HCT116 (cell line): ENCODE measurements at regions not wholly inside any gene's neighbourhood (a gene's known extent, or its start where the extent isn't known, plus 50 kb on each side); places are given as distances from the start of the nearest gene placed in this dataset.

Experiments
- ATAC-seq: fragments of 200-7000 bp; cut with Tn5 transposase; 2 replicates; pipeline ENCODE4 v1.9.1; 2020; ENCODE audit warnings: mild to moderate bottlenecking, moderate library complexity
- BruUV-seq: library from RNA; stranded (reverse); fragments of 400-500 nt; replicated peaks from 2 replicates; lab custom pipeline; 2021; lab: Mats Ljungman, UMichigan
- CTCF ChIA-PET: fragments of 300-600 bp; sonication (Branson Sonifier 250); formaldehyde crosslinking; loops from one replicate; lab custom pipeline; 2021; ENCODE audit warnings: antibody characterized with exemption; lab: Charles Lee
- POLR2A ChIA-PET: fragments of 300-600, 350-600 bp; sonication (Branson Sonifier 250); formaldehyde crosslinking; loops from one replicate; lab custom pipeline; 2021; ENCODE audit warnings: antibody characterized with exemption; lab: Charles Lee
- RAD21 ChIA-PET, 2 experiments: fragments of 300-600 bp; sonication (Branson Sonifier 250); formaldehyde crosslinking; loops; one replicate each; lab custom pipeline; 2023; ENCODE audit warnings: low total read pairs in 2 of 2; ENCODE audit not compliant: uncharacterized antibody in 2 of 2, unreplicated experiment in 2 of 2, low non-redundant PET in 1 of 2; lab: Charles Lee
- DNase-seq: peaks from one replicate; pipeline ENCODE4 v3.0.0-alpha.2; 2010; ENCODE audit warnings: low read depth, low spot score
- H2AFZ ChIP-seq: fragments of 200-600 bp; shearing (Covaris generic), sonication (generic); 2 replicates; pipeline ENCODE4 v1.6.1; 2017; ENCODE audit warnings: low read depth, mixed run types, mixed read lengths, antibody characterized with exemption, low read length; ENCODE audit not compliant: poor library complexity, severe bottlenecking
- H3K27ac ChIP-seq: 2 replicates; pipeline ENCODE4 v1.5.1; 2012; ENCODE audit warnings: low read depth, low read length
- H3K27me3 ChIP-seq: fragments of 200-600 bp; sonication (generic); 2 replicates; pipeline ENCODE4 v1.6.1; 2016; ENCODE audit warnings: mixed run types, low read length, mixed read lengths; ENCODE audit not compliant: insufficient read depth
- H3K36me3 ChIP-seq, 2 experiments: fragments of 200-500 bp in 1 of 2; fragments of 200-600 bp in 1 of 2; sonication (Bioruptor generic) in 1 of 2; sonication (generic) in 1 of 2; 2 replicates each; pipeline versions ENCODE4 v1.5.1 to v1.6.1; 2014 to 2016; ENCODE audit warnings: low read length in 2 of 2, inconsistent platforms in 1 of 2, mixed read lengths in 1 of 2, mixed run types in 1 of 2; ENCODE audit not compliant: insufficient read depth in 2 of 2, control insufficient read depth in 1 of 2
- H3K4me1 ChIP-seq, 2 experiments: fragments of 200-600 bp in 1 of 2; sonication (generic) in 1 of 2; 2 replicates each; pipeline versions ENCODE4 v1.5.1 to v1.6.1; 2012 to 2017; ENCODE audit warnings: low read length in 2 of 2, inconsistent platforms in 1 of 2, mild to moderate bottlenecking in 1 of 2, mixed read lengths in 1 of 2, mixed run types in 1 of 2, moderate library complexity in 1 of 2; ENCODE audit not compliant: insufficient read depth in 2 of 2, control insufficient read depth in 1 of 2
- H3K4me2 ChIP-seq: fragments of 200-600 bp; sonication (generic); 2 replicates; pipeline ENCODE4 v1.6.1; 2017; ENCODE audit warnings: mixed run types, low read length, mixed read lengths
- H3K4me3 ChIP-seq, 2 experiments: fragments of 200-600 bp in 1 of 2; sonication (generic) in 1 of 2; replicated peaks in 1 of 2; 2 replicates each; pipeline ENCODE4 v1.5.1; 2011 to 2016; ENCODE audit warnings: low read length in 2 of 2, control low read depth in 1 of 2, low read depth in 1 of 2, mild to moderate bottlenecking in 1 of 2, mixed read lengths in 1 of 2, mixed run types in 1 of 2
- H3K79me2 ChIP-seq: fragments of 200-600 bp; sonication (generic); 2 replicates; pipeline ENCODE4 v1.6.1; 2017; ENCODE audit warnings: mild to moderate bottlenecking, mixed run types, low read length, moderate library complexity, mixed read lengths; ENCODE audit not compliant: insufficient read depth
- H3K9ac ChIP-seq: fragments of 200-600 bp; sonication (generic); 2 replicates; pipeline ENCODE4 v1.6.1; 2016; ENCODE audit warnings: low read length, mixed read lengths
- H3K9me2 ChIP-seq: fragments of 200-600 bp; sonication (generic), shearing (Covaris generic); 2 replicates; pipeline ENCODE4 v1.6.1; 2017; ENCODE audit warnings: mixed run types, mild to moderate bottlenecking, moderate library complexity; ENCODE audit not compliant: insufficient read depth
- H3K9me3 ChIP-seq, 2 experiments: fragments of 200-500 bp in 1 of 2; fragments of 200-600 bp in 1 of 2; sonication (Bioruptor generic) in 1 of 2; sonication (generic) in 1 of 2; 2 replicates each; pipeline ENCODE4 v1.6.1; 2014 to 2017; ENCODE audit warnings: low read length in 2 of 2, mixed read lengths in 2 of 2, inconsistent platforms in 1 of 2, low read depth in 1 of 2, mild to moderate bottlenecking in 1 of 2, mixed run types in 1 of 2, moderate library complexity in 1 of 2; ENCODE audit not compliant: control insufficient read depth in 1 of 2, insufficient read depth in 1 of 2
- H4K20me1 ChIP-seq: fragments of 200-600 bp; sonication (generic), shearing (Covaris generic); 2 replicates; pipeline ENCODE4 v1.6.1; 2017; ENCODE audit warnings: mixed run types, mild to moderate bottlenecking, moderate library complexity; ENCODE audit not compliant: insufficient read depth
- EGR1 ChIP-seq: IDR thresholded peaks from 2 replicates; pipeline ENCODE4 v1.6.1; 2012; ENCODE audit warnings: low read depth
- ELF1 ChIP-seq: IDR thresholded peaks from 2 replicates; pipeline ENCODE4 v1.6.1; 2012; ENCODE audit warnings: low read depth, borderline replicate concordance
- JUND ChIP-seq: IDR thresholded peaks from 2 replicates; pipeline ENCODE4 v1.6.1; 2012
- POLR2A ChIP-seq: IDR thresholded peaks from 2 replicates; pipeline ENCODE4 v1.7.0; 2011; ENCODE audit warnings: borderline replicate concordance; ENCODE audit not compliant: insufficient read depth, insufficient read length; ENCODE audit errors: extremely low read depth
- POLR2AphosphoS5 ChIP-seq: IDR thresholded peaks from 2 replicates; pipeline ENCODE4 v1.6.1; 2011; ENCODE audit warnings: mild to moderate bottlenecking, low read depth, low read length, moderate library complexity
- RAD21 ChIP-seq: IDR thresholded peaks from 2 replicates; pipeline ENCODE4 v1.6.1; 2012; ENCODE audit warnings: low read depth, mild to moderate bottlenecking
- SP1 ChIP-seq: IDR thresholded peaks from 2 replicates; pipeline ENCODE4 v1.6.1; 2012; ENCODE audit warnings: low read depth
- TCF7L2 ChIP-seq: IDR thresholded peaks from 2 replicates; pipeline ENCODE4 v1.7.0; 2011; ENCODE audit warnings: borderline replicate concordance, inconsistent platforms; ENCODE audit not compliant: insufficient read depth, insufficient read length; ENCODE audit errors: extremely low read depth
- YY1 ChIP-seq: IDR thresholded peaks from 2 replicates; pipeline ENCODE4 v1.6.1; 2011; ENCODE audit warnings: low read length, low read depth, moderate library complexity, mild to moderate bottlenecking; ENCODE audit not compliant: insufficient replicate concordance; ENCODE audit errors: extremely low read depth
- ZFX ChIP-seq: fragments of 450-650 bp; IDR thresholded peaks from 2 replicates; pipeline ENCODE4 v1.6.1; 2017
- ZNF274 ChIP-seq: fragments of 200-500 bp; sonication (Bioruptor generic); IDR thresholded peaks from 2 replicates; pipeline ENCODE4 v1.6.1; 2014; ENCODE audit warnings: mild to moderate bottlenecking, low read depth, low read length, inconsistent platforms
- intact Hi-C: fragments of 100-400 bp; cut with micrococcal nuclease; formaldehyde crosslinking; loops from 2 replicates; pipeline ENCODE4 v1.10.0; 2022
- TF ChIP-seq, protein P1 (sequence below), 3 experiments: fragments of 200-600 bp in 1 of 3; sonication (generic) in 1 of 3; IDR thresholded peaks in 2 of 3; conservative IDR thresholded peaks in 1 of 3; 2 replicates each; pipeline ENCODE4 v1.5.1; 2012 to 2017; ENCODE audit warnings: low read depth in 2 of 3, low read length in 2 of 3, antibody characterized with exemption in 1 of 3, borderline replicate concordance in 1 of 3, control low read depth in 1 of 3, mild to moderate bottlenecking in 1 of 3, mixed read lengths in 1 of 3, mixed run types in 1 of 3, moderate library complexity in 1 of 3; ENCODE audit not compliant: insufficient read depth in 1 of 3

DNA sequence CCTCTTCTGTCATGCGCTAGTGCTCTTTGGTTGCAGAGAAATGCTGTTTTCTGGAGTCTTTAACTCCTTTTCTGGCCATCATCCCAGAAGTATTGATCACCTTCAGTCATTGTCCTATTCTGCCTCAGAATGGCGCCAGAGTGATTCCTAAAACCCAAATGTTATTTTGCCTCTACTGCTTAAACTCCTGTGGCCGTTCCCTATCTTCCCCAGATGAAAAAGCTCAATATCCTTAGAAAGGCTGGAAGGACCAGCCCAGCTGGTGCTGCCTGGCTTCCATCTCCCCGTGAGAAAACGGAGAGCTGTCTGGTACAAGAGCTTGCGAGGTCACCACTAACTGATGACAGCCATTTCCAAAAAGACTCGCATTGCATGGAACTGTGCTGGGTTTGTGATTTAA lies 179.1 kb downstream of the RBM26 start:
- H3K79me2 ChIP-seq, result no peaks in the 10 kb centered on the region
- ATAC-seq (no peak), DNase-seq (no peak)
- no peak overlapping the region for H3K27ac ChIP-seq
- no peaks in the 10 kb centered on the region for H3K36me3 ChIP-seq
- no TSS peak for BruUV-seq
- no peaks in the 10 kb centered on the region for H3K9me3 ChIP-seq
- no peaks in the 10 kb centered on the region for H3K4me1 ChIP-seq
- ChIA-PET RAD21 (no interaction called here), POLR2A (no interaction called here), CTCF (no interaction called here)
- intact Hi-C loops, result no loop called here
- H2AFZ ChIP-seq, result no peak overlapping the region
- no peak overlapping the region for H3K4me2 ChIP-seq
- no peaks in the 10 kb centered on the region for H4K20me1 ChIP-seq
- no peak overlapping the region for H3K4me3 ChIP-seq
- H3K9ac ChIP-seq, result no peak overlapping the region
- H3K27me3 ChIP-seq, result peaks cover 36% of the 10 kb centered on the region
- no peaks in the 10 kb centered on the region for H3K9me2 ChIP-seq
- TF ChIP-seq ZFX, result no peak
- TF ChIP-seq EGR1, result no peak
- TF ChIP-seq POLR2A, result no peak
- no peak for TF ChIP-seq SP1
- TF ChIP-seq, protein P1, sequence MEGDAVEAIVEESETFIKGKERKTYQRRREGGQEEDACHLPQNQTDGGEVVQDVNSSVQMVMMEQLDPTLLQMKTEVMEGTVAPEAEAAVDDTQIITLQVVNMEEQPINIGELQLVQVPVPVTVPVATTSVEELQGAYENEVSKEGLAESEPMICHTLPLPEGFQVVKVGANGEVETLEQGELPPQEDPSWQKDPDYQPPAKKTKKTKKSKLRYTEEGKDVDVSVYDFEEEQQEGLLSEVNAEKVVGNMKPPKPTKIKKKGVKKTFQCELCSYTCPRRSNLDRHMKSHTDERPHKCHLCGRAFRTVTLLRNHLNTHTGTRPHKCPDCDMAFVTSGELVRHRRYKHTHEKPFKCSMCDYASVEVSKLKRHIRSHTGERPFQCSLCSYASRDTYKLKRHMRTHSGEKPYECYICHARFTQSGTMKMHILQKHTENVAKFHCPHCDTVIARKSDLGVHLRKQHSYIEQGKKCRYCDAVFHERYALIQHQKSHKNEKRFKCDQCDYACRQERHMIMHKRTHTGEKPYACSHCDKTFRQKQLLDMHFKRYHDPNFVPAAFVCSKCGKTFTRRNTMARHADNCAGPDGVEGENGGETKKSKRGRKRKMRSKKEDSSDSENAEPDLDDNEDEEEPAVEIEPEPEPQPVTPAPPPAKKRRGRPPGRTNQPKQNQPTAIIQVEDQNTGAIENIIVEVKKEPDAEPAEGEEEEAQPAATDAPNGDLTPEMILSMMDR (IDR thresholded peaks at IDR 0.05 in 2 of 3, conservative IDR thresholded peaks at IDR 0.05 in 1 of 3; ENCODE audit: borderline replicate concordance in 1 of 3, insufficient read depth in 1 of 3, low read depth in 2 of 3, low read length in 2 of 3), result no peak
- no peak for TF ChIP-seq JUND
- no peak for TF ChIP-seq ZNF274
- no peak for TF ChIP-seq TCF7L2
- TF ChIP-seq ELF1, result no peak
- no peak for TF ChIP-seq POLR2AphosphoS5
- no peak for TF ChIP-seq YY1
- TF ChIP-seq RAD21, result no peak
